ENCODE measurements at regions not wholly inside any gene's neighbourhood (a gene's known extent, or its start where the extent isn't known, plus 50 kb on each side); places are given as distances from the start of the nearest gene placed in this dataset.

DNA sequence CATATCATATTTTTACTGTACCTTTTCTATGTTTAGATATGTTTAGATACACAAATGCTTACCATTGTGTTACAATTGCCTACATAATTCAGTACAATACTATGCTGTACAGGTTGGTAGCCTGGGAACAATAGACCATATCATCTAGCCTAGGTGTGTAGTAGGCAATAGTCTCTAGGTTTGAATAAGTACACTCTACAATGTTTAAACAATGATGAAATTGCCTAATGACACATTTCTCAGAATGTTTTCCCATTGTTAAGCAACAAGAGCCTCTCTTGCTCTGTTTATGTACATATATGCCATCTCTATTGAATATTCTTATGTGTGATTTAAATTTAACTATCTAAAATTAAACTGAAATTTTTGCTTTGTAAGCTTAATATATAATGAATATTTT, 209.6 kb upstream of the ST8SIA4 start:
- no peak for ATAC-seq
- TF ChIP-seq, protein P1, sequence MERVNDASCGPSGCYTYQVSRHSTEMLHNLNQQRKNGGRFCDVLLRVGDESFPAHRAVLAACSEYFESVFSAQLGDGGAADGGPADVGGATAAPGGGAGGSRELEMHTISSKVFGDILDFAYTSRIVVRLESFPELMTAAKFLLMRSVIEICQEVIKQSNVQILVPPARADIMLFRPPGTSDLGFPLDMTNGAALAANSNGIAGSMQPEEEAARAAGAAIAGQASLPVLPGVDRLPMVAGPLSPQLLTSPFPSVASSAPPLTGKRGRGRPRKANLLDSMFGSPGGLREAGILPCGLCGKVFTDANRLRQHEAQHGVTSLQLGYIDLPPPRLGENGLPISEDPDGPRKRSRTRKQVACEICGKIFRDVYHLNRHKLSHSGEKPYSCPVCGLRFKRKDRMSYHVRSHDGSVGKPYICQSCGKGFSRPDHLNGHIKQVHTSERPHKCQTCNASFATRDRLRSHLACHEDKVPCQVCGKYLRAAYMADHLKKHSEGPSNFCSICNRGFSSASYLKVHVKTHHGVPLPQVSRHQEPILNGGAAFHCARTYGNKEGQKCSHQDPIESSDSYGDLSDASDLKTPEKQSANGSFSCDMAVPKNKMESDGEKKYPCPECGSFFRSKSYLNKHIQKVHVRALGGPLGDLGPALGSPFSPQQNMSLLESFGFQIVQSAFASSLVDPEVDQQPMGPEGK (CRISPR knock-in tag; IDR thresholded peaks at IDR 0.05; ENCODE audit: borderline replicate concordance), result no peak
- TF ChIP-seq SNAI2 (CRISPR knock-in tag; IDR thresholded peaks at IDR 0.05), result no peak
- no peak for TF ChIP-seq ZFP3 (CRISPR knock-in tag; IDR thresholded peaks at IDR 0.05)
- no peak for TF ChIP-seq ZFP30 (CRISPR knock-in tag; IDR thresholded peaks at IDR 0.05)
- TF ChIP-seq, protein P2, sequence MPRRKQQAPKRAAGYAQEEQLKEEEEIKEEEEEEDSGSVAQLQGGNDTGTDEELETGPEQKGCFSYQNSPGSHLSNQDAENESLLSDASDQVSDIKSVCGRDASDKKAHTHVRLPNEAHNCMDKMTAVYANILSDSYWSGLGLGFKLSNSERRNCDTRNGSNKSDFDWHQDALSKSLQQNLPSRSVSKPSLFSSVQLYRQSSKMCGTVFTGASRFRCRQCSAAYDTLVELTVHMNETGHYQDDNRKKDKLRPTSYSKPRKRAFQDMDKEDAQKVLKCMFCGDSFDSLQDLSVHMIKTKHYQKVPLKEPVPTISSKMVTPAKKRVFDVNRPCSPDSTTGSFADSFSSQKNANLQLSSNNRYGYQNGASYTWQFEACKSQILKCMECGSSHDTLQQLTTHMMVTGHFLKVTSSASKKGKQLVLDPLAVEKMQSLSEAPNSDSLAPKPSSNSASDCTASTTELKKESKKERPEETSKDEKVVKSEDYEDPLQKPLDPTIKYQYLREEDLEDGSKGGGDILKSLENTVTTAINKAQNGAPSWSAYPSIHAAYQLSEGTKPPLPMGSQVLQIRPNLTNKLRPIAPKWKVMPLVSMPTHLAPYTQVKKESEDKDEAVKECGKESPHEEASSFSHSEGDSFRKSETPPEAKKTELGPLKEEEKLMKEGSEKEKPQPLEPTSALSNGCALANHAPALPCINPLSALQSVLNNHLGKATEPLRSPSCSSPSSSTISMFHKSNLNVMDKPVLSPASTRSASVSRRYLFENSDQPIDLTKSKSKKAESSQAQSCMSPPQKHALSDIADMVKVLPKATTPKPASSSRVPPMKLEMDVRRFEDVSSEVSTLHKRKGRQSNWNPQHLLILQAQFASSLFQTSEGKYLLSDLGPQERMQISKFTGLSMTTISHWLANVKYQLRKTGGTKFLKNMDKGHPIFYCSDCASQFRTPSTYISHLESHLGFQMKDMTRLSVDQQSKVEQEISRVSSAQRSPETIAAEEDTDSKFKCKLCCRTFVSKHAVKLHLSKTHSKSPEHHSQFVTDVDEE (CRISPR knock-in tag; IDR thresholded peaks at IDR 0.05), result no peak
- no peak for TF ChIP-seq TOX (CRISPR knock-in tag; IDR thresholded peaks at IDR 0.05; ENCODE audit: borderline replicate concordance)
- no peak for TF ChIP-seq ZNF565 (CRISPR knock-in tag; conservative IDR thresholded peaks at IDR 0.05; ENCODE audit: low read depth)
- no peak for TF ChIP-seq RARB (CRISPR knock-in tag; IDR thresholded peaks at IDR 0.05)
- TF ChIP-seq ZNF8 (CRISPR knock-in tag; IDR thresholded peaks at IDR 0.05), result no peak
- TF ChIP-seq CSDC2 (CRISPR knock-in tag; IDR thresholded peaks at IDR 0.05), result no peak
- TF ChIP-seq OSR1 (CRISPR knock-in tag; IDR thresholded peaks at IDR 0.05), result no peak
- TF ChIP-seq ARNTL (CRISPR knock-in tag; IDR thresholded peaks at IDR 0.05; ENCODE audit: borderline replicate concordance, low read depth), result no peak
- TF ChIP-seq ESRRG (CRISPR knock-in tag; IDR thresholded peaks at IDR 0.05), result no peak
- TF ChIP-seq, protein P3, sequence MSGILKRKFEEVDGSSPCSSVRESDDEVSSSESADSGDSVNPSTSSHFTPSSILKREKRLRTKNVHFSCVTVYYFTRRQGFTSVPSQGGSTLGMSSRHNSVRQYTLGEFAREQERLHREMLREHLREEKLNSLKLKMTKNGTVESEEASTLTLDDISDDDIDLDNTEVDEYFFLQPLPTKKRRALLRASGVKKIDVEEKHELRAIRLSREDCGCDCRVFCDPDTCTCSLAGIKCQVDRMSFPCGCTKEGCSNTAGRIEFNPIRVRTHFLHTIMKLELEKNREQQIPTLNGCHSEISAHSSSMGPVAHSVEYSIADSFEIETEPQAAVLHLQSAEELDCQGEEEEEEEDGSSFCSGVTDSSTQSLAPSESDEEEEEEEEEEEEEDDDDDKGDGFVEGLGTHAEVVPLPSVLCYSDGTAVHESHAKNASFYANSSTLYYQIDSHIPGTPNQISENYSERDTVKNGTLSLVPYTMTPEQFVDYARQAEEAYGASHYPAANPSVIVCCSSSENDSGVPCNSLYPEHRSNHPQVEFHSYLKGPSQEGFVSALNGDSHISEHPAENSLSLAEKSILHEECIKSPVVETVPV (CRISPR knock-in tag; IDR thresholded peaks at IDR 0.05), result no peak
- TF ChIP-seq TCF4 (CRISPR knock-in tag; IDR thresholded peaks at IDR 0.05; ENCODE audit: borderline replicate concordance), result no peak
- TF ChIP-seq BACH2 (CRISPR knock-in tag; IDR thresholded peaks at IDR 0.05; ENCODE audit: borderline replicate concordance), result no peak

DNA sequence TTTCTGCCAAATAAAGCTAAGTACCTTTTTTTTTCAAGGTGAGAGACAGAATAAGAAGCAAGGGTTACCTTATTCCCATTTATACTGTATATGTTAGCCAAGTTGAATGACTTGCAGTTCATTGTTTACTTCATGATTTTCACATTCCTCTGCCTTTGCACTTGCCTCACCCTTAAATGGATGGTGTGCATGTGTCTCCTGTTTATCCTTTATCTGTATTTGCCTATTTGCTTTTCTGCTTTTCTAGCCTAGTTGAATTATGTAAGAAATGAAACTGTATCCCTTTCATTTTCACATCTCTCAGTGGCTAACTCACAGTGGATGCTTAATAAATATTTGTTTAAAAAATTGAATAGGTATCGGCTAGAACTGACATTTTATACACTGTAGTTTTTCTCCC, 200.8 kb upstream of the ST8SIA4 start:
- no peak for ATAC-seq
- TF ChIP-seq SNAI2 (CRISPR knock-in tag; IDR thresholded peaks at IDR 0.05) (no peak), ZFP30 (CRISPR knock-in tag; IDR thresholded peaks at IDR 0.05) (no peak), CSDC2 (CRISPR knock-in tag; IDR thresholded peaks at IDR 0.05) (no peak), OSR1 (CRISPR knock-in tag; IDR thresholded peaks at IDR 0.05) (no peak), GLIS3 (CRISPR knock-in tag; IDR thresholded peaks at IDR 0.05) (no peak), ZNF8 (CRISPR knock-in tag; IDR thresholded peaks at IDR 0.05) (no peak), ZC3H10 (CRISPR knock-in tag; IDR thresholded peaks at IDR 0.05) (no peak), TOX (CRISPR knock-in tag; IDR thresholded peaks at IDR 0.05; ENCODE audit: borderline replicate concordance) (no peak), BACH2 (CRISPR knock-in tag; IDR thresholded peaks at IDR 0.05; ENCODE audit: borderline replicate concordance) (no peak), ZNF70 (CRISPR knock-in tag; IDR thresholded peaks at IDR 0.05) (no peak)
- TF ChIP-seq, protein P3 (CRISPR knock-in tag; IDR thresholded peaks at IDR 0.05), result no peak
- TF ChIP-seq, protein P2 (CRISPR knock-in tag; IDR thresholded peaks at IDR 0.05), result no peak
- TF ChIP-seq, protein P4, sequence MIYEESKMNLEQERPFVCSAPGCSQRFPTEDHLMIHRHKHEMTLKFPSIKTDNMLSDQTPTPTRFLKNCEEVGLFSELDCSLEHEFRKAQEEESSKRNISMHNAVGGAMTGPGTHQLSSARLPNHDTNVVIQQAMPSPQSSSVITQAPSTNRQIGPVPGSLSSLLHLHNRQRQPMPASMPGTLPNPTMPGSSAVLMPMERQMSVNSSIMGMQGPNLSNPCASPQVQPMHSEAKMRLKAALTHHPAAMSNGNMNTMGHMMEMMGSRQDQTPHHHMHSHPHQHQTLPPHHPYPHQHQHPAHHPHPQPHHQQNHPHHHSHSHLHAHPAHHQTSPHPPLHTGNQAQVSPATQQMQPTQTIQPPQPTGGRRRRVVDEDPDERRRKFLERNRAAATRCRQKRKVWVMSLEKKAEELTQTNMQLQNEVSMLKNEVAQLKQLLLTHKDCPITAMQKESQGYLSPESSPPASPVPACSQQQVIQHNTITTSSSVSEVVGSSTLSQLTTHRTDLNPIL (CRISPR knock-in tag; IDR thresholded peaks at IDR 0.05; ENCODE audit: low read depth), result no peak
- TF ChIP-seq, protein P5, sequence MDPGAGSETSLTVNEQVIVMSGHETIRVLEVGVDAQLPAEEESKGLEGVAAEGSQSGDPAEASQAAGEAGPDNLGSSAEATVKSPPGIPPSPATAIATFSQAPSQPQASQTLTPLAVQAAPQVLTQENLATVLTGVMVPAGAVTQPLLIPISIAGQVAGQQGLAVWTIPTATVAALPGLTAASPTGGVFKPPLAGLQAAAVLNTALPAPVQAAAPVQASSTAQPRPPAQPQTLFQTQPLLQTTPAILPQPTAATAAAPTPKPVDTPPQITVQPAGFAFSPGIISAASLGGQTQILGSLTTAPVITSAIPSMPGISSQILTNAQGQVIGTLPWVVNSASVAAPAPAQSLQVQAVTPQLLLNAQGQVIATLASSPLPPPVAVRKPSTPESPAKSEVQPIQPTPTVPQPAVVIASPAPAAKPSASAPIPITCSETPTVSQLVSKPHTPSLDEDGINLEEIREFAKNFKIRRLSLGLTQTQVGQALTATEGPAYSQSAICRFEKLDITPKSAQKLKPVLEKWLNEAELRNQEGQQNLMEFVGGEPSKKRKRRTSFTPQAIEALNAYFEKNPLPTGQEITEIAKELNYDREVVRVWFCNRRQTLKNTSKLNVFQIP (CRISPR knock-in tag; IDR thresholded peaks at IDR 0.05; ENCODE audit: borderline replicate concordance, low read depth), result no peak
